ENCODE measurements at regions not wholly inside any gene's neighbourhood (a gene's known extent, or its start where the extent isn't known, plus 50 kb on each side); places are given as distances from the start of the nearest gene placed in this dataset.

DNA sequence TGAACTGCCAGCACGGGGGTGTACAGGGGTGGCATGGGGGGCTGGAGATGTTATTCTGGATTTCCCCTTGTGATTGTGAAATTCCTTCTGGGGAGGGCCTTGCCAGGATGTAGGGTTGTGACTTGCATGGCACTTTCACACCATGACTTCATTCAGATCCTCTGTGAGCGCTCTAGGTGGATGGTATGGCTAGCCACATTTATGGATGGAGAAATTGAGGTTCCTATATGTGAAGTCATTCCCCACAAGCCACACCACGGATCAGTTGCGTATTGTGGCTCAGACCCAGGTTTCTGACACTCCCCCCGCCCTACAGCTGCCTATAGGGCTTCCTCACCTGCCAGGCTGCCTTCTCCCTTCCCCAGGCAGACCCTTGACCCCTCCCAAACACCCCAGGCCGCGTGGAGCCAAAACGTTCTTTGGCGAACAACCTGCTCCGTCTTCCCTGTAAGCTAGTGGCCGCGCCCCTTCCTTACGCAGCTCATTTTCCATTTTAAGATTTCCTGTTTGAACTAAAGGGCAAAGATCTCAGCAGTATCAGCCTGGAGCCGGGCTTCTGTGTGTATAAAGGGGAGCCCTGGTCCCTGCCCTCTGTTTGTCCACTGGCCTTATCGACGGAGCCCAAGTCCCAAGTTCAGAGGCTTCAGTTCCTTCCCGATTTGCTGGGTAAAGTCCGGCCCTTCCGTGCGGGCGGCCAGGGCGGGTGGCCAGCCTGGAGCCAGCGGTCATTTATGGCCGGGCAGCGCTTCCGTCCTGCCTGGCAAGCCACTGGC, 97.8 kb upstream of the KLF4 start:
- TF ChIP-seq ZNF274 (IDR thresholded peaks at IDR 0.05; ENCODE audit: low read depth, low read length) (no peak), YY1 (IDR thresholded peaks at IDR 0.05; ENCODE audit: insufficient read depth, insufficient read length) (no peak)

Measured in NT2/D1 (cell line).